GM18870 (cell line): ENCODE measurements at regions not wholly inside any gene's neighbourhood (a gene's known extent, or its start where the extent isn't known, plus 50 kb on each side); places are given as distances from the start of the nearest gene placed in this dataset.
"Not testable (repeated sequence)": the region's sequence is repeated elsewhere in the genome, so short reads cannot be mapped to it uniquely, and the experiment has no call there.

Experiments
- ATAC-seq: cut with Tn5 transposase; IDR thresholded peaks from one replicate; pipeline ENCODE4 v1.9.1; 2021; ENCODE audit warnings: moderate library complexity; ENCODE audit not compliant: unreplicated experiment

- ATAC-seq: not testable (repeated sequence)
These were observed 150.8 kb upstream of the NR4A3 start for GRCh38 chr9:99670886-99671285.

DNA sequence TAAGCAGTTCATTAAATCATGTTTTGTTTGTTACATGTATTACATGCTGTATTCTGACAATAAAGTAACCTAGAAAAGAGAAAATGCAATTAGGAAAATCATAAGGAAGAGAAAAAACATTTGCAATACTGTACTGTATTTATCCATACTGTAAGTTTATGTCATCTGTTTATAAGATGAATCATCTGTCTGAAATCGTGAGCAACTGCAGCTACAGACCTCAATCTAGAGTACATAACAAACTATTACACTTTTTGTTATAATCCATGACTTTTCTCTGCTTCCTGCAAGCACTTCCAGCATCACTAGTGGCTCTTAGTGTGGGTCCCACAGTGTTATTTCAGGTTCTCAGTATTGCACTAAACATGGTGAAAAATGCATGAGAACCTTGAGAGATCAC, 144.4 kb upstream of the NR4A3 start:
- ATAC-seq: no peak

- ATAC-seq: no peak
These were observed 143.1 kb upstream of the NR4A3 start for GRCh38 chr9:99678566-99678965.

- no peak for ATAC-seq
These were observed 141.5 kb upstream of the NR4A3 start for GRCh38 chr9:99680191-99680590.

DNA sequence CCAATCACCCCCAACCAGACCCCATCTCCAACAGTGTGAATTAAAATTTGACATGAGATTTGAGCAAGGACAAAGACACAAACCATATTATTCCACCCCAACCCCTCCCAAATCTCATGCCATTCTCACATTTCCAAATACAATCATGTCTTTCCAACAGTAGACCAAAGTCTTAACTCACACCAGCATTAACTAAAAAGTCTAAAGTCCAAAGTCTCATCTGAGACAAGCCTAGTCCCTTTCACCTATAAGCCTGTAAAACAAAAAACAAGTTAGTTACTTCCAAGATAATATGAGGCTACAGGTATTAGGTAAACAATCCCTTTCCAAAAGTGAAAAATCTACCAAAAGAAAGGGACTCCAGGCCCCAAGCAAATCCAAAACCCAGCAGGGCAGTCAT, 140.6 kb upstream of the NR4A3 start:
- ATAC-seq: no peak

DNA sequence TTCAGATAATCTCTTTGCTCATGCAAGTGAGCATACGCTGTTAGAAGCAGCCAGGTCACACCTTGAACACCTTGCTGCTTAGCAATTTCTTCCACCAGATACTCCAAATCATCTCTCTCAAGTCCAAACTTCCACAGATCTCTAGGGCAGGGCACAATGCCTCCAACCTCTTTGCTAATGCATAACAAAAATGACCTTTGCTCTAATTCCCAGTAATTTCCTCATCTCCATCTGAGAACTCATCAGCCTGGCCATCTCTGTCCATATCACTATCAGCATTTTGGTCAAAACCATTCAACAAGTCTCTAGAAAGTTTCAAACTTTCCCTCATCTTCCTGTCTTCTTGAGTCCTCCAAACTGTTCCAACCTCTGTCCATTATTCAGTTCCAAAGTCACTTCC, 139.3 kb upstream of the NR4A3 start:
- ATAC-seq: no peak

DNA sequence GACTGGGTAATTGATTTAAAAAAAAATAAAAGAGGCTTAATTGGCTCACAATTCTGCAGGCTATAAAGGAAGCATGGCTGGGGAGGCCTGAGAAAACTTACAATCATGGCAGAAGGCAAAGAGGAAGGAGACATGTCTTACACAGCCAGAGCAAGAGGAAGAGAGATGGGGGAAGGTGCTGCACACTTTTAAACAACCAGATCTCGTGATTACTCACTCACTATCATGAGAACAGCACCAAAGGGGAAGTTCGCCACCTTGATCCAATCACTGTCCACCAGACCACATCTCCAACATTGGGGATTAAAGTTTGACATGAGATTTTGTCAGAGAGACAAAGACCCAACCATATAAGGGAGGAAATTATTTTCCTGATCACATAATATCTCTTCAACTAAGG, 138.8 kb upstream of the NR4A3 start:
- ATAC-seq: no peak

DNA sequence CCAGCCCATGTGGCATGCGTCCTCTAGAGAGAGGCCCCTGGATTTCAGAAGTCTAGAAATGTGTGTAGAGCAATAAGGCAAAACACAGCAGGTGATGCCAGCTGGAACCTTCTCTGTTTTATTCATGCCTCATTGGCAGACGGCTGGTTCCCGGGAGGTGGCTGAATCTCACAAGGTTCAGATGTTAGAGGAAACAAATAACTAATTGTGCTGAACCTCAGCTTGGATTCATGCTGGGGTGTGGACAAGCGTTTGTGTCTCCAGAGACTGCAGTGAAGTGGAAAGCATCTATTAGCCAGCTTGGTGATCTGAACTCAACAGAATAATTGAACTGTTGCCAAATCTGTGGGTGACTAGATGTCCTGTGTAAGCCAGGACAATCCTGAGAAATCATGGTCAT, 131.1 kb upstream of the NR4A3 start:
- no peak for ATAC-seq

- no peak for ATAC-seq
These were observed 127.8 kb upstream of the NR4A3 start for GRCh38 chr9:99693888-99694287.

DNA sequence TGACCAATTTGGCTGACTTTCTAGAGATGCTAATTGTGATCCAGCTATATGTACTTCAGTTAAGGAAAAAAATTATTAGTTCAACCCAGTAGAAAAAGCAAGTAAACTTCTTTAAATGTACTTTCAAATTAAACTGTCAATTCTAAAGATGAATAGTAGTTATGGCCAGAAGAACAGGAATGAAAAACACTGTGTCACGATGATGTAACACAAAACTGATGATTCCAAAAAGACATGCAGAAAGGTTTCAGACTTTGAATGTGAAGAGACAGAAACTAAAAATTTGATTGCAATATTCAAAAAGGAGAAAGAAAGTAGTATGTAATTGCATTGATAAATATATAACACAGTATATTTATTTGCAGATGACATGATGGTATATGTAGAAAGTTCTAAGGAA, 127.3 kb upstream of the NR4A3 start:
- ATAC-seq: no peak

DNA sequence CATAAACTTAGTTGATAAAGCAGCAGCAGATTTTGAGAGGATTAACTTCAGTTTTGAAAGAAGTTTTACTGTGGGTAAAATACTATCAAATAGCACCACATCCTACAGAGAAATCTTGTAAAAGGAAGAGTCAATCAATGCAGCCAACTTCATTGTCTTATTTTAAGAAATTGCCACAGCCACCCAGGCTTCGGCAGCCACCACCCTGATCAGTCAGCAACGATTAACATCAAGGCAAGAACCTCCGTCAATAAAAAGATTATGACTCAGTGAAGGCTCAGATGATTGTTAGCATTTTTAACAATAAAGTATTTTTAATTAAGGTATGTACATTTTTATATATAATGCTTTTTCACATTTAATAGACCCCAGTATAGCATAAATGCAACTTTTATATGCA, 122.3 kb upstream of the NR4A3 start:
- no peak for ATAC-seq

DNA sequence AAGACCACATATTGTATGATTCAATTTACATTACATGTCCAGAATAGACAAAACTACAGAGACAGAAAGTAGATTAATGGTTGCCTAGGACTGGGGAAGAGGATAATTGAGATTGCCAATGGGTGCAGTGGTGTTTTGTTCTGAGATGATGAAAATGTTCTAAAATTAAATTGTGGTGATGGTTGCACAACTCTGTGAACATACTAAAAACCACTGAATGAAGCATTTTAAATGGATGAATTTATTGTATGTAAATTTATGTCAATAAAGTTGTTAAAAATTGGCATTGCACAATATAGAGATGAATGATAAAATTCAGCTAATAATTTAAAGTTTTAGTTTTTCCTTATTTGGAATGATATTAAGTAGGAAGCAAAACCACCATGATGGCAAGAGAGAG, 109.5 kb upstream of the NR4A3 start:
- no peak for ATAC-seq

DNA sequence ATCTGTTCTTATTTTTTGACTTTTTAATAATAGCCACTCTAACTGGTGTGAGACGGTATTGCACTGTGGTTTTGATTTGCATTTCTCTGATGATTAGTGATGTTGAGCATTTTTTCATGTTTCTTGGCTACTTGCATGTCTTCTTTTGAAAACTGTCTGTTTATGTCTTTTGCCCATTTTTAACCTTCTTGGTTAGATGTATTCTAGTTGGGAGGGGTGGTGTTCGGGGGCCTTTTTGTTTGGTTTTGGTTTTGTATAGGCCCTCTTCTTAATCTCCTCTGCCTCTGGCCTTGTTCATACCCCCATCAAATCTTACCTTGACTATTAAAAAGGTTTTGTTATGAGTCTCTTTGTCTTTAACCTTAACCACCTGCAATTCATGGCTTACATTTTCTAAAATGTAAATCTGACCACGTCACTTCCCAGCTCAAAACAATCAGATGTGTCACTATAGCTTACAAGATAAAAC, 107.8 kb upstream of the NR4A3 start:
- peak; percentile 57 for ATAC-seq

GRCh38 chr9:99718631-99719030, 103.1 kb upstream of the NR4A3 start:
- no peak for ATAC-seq

GRCh38 chr9:99720455-99721050, 101.1 kb upstream of the NR4A3 start:
- ATAC-seq: peak; percentile 76

DNA sequence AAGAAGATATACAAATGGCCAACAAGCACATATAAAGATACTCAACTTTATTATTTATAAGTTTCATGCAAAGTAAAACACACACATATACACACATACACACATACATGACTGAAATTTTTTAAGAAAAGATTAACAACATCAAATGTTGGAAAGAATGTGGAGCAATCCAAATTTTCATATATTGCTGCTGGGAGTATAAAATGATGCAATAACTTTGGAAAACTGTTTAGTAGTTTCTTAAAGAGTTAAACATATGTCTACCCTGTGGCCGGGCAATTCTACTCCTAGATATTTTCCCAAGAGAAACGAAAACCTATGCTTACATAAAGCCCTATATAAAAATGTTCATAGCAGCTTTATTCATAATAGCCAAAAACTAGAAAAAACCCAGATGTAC, 99.8 kb upstream of the NR4A3 start:
- ATAC-seq: no peak

- ATAC-seq: no peak
These were observed 98.8 kb upstream of the NR4A3 start for GRCh38 chr9:99722877-99723276.

DNA sequence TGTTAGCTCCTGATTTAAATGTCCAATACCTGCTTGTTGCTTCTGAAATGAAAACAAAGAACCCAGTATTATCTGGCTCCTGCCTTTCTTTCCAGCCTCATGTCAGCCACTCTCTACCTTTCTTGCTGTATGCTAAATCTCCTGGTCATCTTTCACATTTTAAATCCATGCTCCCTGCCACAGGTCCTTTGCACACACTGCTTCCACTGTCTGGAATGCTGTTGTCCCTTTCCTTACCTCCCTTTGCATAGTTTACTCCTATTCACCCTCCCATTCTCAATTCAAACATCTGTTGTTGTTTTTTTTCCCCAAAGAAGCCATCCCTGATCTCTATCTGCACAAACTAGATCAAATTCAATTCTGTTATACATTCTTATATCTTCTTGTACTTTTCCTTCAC, 97.0 kb upstream of the NR4A3 start:
- no peak for ATAC-seq

DNA sequence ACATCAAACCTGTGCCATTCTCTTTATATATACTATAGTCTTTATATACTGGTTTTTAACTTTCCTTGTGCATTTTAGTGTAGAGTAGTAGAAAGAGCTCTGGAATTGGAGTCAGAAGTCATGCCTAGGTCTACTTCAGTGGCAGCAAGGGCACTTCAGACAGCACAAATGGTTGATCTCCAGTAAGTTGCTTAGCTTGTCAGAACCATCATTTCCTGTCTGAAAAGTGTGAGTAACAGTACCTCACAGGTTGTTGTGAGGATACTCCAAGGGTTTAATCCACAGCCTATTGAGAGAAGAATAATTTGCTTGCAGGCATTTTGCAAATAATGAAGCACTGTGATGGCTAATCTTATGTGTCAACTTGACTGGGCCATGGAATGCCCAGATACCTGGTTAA, 95.8 kb upstream of the NR4A3 start:
- ATAC-seq: no peak

GRCh38 chr9:99726758-99727157, 94.9 kb upstream of the NR4A3 start:
- ATAC-seq: no peak

DNA sequence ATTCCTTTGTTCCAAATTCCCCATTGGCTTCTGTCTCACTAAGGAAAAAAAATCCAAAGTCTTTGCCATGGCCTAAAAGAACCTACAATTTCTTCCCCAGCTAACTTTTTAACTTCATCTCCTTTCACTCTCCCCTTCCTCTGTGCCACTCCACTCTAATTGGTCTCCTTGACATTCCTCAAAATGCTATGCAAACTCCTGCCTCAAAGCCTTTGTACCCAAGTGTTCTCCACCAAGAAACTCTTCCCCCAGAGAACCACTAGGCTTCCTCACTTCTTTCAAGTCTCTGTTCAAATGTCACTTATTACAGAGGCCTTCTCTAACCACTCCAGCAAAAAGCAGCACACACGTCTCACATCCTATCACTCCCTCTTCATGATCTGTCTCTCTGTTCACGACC, 91.6 kb upstream of the NR4A3 start:
- ATAC-seq: no peak

- no peak for ATAC-seq
These were observed 89.7 kb upstream of the NR4A3 start for GRCh38 chr9:99731950-99732349.

DNA sequence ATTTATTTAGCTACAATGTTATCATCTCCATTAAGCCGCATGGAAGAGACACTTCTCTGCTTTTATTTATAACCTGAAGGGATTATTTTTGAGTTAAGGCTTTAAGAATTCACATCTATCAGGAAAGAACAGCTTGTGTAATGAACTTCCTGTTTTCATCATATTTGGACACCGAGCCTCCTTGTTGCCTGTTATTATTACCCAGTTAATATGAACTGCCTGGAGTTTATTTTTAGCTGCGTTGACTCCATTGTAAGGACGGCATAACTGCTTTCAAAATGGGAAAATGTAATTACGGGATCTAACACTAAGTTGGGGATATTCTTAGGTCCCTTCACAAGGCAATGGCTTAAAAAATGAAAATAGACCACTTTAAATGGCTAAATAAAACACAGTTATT, 89.0 kb upstream of the NR4A3 start:
- no peak for ATAC-seq

GRCh38 chr9:99735041-99735440, 86.6 kb upstream of the NR4A3 start:
- ATAC-seq: no peak
